HG03571 (cell line): ENCODE measurements at regions not wholly inside any gene's neighbourhood (a gene's known extent, or its start where the extent isn't known, plus 50 kb on each side); places are given as distances from the start of the nearest gene placed in this dataset.
"Not testable (repeated sequence)": the region's sequence is repeated elsewhere in the genome, so short reads cannot be mapped to it uniquely, and the experiment has no call there.

Experiments used
- ATAC-seq: cut with Tn5 transposase; IDR thresholded peaks from one replicate; pipeline ENCODE4 v1.9.1; 2021; ENCODE audit not compliant: unreplicated experiment

DNA sequence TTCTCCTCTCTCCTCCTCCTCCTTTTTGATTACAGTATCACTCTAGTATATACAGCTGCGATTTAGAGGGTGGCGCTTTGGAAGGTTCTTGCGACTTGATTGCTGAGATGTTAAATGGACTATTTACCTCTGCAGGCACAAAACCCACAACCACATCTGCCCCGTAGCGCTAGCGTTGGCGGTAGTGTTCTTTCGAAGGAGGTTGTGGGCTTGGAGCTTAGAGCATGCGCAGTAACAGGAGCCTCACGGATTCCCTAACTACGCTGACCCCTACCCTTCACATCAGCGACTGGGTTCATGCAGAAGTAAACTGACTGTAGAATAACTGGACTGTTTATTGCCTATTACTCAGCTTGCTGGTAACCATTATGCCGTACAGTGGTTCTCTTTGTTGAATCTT, 58.0 kb downstream of the CGGBP1 start:
- no peak for ATAC-seq

DNA sequence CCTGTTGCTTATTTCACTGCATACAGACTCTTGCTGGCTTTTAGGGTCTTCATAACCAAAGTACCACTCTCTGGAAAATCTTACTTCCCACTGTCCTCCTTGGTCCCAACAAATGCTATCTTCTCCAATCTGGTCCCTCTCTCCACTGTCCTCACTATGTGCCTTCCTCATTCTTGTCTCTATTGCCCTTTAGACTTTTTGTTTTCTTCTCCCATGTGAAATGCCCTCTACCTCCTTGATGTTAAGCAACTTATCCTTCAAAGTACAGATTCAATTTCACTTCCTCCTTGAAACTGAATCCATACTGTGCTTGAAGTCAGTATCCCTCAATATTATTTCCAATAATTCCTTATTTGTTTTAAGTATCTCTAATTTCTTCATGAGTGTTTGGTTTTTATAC, 60.8 kb downstream of the CGGBP1 start:
- ATAC-seq, result no peak

- peak; percentile 93 for ATAC-seq
These were observed 61.5 kb downstream of the CGGBP1 start for GRCh38 chr3:87997298-87997697.

GRCh38 chr3:87996882-87997281, 61.9 kb downstream of the CGGBP1 start:
- peak; percentile 19 for ATAC-seq

- ATAC-seq, result no peak
These were observed 65.2 kb downstream of the CGGBP1 start for GRCh38 chr3:87993566-87993965.

- no peak for ATAC-seq
These were observed 70.9 kb downstream of the CGGBP1 start for GRCh38 chr3:87987952-87988351.

DNA sequence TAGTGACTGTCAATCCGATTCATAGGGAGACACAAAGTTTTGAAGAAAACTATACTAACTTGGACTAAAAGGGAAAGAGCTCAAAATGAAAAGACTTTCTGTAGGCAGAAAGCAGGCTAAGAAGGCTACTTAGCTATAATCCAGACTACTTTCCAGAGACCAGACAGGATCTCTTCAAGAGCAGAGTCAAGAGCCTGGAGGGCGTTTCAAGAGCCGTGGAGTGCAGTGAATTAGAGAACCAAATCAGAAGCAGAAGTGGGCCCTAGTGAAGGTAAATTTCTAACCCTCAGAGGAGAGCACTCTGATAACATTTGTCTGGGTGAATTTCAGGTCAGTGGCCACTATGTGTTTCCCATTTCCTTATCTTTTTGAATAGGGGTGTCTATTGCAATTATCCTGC, 76.4 kb downstream of the CGGBP1 start:
- no peak for ATAC-seq

GRCh38 chr3:87979527-87979926, 79.3 kb downstream of the CGGBP1 start:
- ATAC-seq, result no peak

GRCh38 chr3:87977765-87978164, 81.0 kb downstream of the CGGBP1 start:
- ATAC-seq, result no peak

- ATAC-seq, result no peak
These were observed 83.1 kb downstream of the CGGBP1 start for GRCh38 chr3:87975716-87976115.

DNA sequence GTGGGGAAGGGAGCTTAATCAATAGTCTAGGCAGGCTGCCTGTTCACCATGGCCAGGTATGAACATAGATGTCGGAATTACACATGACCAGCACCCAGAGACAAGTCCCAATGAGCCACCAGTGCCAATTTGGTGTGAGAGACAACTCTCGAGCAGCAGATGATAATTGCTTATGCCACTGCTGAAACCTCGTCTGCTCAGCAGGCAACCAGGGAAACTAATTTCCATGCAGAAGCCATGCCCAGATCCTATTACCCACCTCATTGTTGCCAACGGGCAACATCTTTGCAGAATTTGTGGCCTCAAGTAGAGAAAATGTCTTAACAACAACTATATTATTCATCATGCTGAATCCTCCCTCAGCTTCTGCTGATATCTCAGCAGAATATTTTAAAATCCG, 84.9 kb downstream of the CGGBP1 start:
- ATAC-seq, result no peak

DNA sequence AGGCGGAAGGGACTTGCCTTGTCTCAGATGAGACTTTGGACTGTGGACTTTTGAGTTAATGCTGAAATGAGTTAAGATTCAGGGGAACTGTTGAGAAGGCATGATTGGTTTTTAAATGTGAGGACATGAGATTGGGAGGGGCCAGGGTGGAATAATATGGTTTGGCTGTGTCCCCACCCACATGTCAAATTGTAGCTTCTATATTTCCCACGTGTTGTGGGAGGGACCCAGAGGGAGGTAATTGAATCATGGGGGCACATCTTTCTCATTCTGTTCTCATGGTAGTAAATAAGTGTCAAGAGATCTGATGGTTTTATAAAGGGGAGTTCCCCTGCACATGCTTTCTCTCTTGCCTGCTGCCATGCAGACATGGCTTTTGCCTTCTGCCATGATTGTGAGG, 89.2 kb downstream of the CGGBP1 start:
- ATAC-seq, result no peak

DNA sequence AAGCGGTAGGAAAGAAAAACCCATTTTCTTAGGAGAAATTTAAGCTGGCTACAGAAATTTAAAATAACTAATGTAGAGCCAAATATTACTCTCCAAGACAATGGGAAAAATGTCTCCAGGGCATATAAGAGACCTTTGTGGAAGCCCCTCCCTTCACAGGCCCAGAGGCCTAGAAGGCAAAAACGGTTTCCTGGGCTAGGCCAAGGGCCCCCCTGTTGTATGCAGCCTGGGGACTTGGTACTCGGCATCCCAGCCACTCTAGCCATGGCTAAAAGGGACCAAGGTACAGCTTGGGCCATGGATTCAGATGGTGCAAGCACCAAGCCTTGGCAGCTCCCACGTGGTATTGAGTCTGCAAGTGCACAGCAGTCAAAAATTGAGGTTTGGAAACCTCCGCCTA, 90.1 kb downstream of the CGGBP1 start:
- ATAC-seq, result no peak

- no peak for ATAC-seq
These were observed 100.5 kb downstream of the CGGBP1 start for GRCh38 chr3:87958289-87958688.

DNA sequence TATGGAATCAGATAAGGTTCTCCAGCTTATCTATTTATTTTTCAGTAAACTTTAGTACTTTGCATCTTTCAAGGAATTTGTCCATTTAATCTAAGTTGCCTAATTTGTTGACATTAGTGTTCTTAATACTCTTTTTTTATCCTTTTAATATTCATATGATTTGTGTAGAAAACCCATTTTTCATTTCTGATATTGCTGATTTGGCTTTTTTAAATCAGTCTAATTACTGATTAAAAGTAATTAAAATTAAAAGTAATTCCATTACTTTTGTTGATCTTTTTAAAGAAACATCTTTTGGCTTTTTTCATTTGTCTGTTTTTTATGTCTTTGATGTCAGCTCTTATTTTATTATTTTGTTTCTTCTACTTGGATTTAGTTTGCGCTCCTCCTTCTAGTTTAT, 101.2 kb downstream of the CGGBP1 start:
- ATAC-seq, result no peak

GRCh38 chr3:87949879-87950208, 109.0 kb downstream of the CGGBP1 start:
- no peak for ATAC-seq

GRCh38 chr3:87949189-87949878, 109.5 kb downstream of the CGGBP1 start:
- peak; percentile 91 for ATAC-seq

GRCh38 chr3:87946007-87946406, 112.8 kb downstream of the CGGBP1 start:
- not testable (repeated sequence) for ATAC-seq

- ATAC-seq, result not testable (repeated sequence)
These were observed 116.5 kb downstream of the CGGBP1 start for GRCh38 chr3:87942256-87942655.

- ATAC-seq, result no peak
These were observed 134.3 kb downstream of the CGGBP1 start for GRCh38 chr3:87924485-87924884.

GRCh38 chr3:87920549-87920948, 138.3 kb downstream of the CGGBP1 start:
- ATAC-seq, result no peak

- no peak for ATAC-seq
These were observed 157.7 kb downstream of the CGGBP1 start for GRCh38 chr3:87901141-87901540.

- no peak for ATAC-seq
These were observed 158.7 kb downstream of the CGGBP1 start for GRCh38 chr3:87900061-87900460.
